ENCODE measurements at regions not wholly inside any gene's neighbourhood (a gene's known extent, or its start where the extent isn't known, plus 50 kb on each side); places are given as distances from the start of the nearest gene placed in this dataset.
"Not testable (repeated sequence)": the region's sequence is repeated elsewhere in the genome, so short reads cannot be mapped to it uniquely, and the experiment has no call there.

GRCh38 chr2:225763711-225764110 lies 364.2 kb downstream of the NYAP2 start:
- intact Hi-C loops (cut with DNase I): no loop called here
- no peaks in the 10 kb centered on the region for H3K27me3 ChIP-seq
- no peaks in the 10 kb centered on the region for H3K4me1 ChIP-seq
- TF ChIP-seq CTCF (IDR thresholded peaks at IDR 0.05): no peak
- no peak for DNase-seq
- H3K9me3 ChIP-seq: peaks cover 0 to 2% (median 0%) of the 10 kb centered on the region in 11 donors
- H3K27ac ChIP-seq: no peak overlapping the region
- ATAC-seq: no peak
- H3K36me3 ChIP-seq: no peaks in the 10 kb centered on the region
- 59 to 74% methylated on average over 2 of the region's 2 CpGs for WGBS, 2 donors
- no peak overlapping the region for H3K4me3 ChIP-seq

- H3K27ac ChIP-seq: no peak overlapping the region
- H3K27me3 ChIP-seq: no peaks in the 10 kb centered on the region
- H3K9me3 ChIP-seq: peaks cover 0 to 2% (median 0%) of the 10 kb centered on the region in 11 donors
- H3K4me1 ChIP-seq: no peaks in the 10 kb centered on the region
- no peak for DNase-seq
- WGBS, 2 donors: 88 to 92% methylated on average over 2 of the region's 2 CpGs
- intact Hi-C loops (cut with DNase I): no loop called here
- no peak for TF ChIP-seq CTCF (IDR thresholded peaks at IDR 0.05)
- no peak overlapping the region for H3K4me3 ChIP-seq
- no peak for ATAC-seq
- H3K36me3 ChIP-seq: no peaks in the 10 kb centered on the region
These were observed 361.9 kb downstream of the NYAP2 start for GRCh38 chr2:225761396-225761795.

- WGBS, 2 donors: 85 to 88% methylated on average over 1 of the region's 1 CpG
- no peak for TF ChIP-seq CTCF (IDR thresholded peaks at IDR 0.05)
- H3K4me1 ChIP-seq: no peaks in the 10 kb centered on the region
- no peak overlapping the region for H3K4me3 ChIP-seq
- no peaks in the 10 kb centered on the region for H3K36me3 ChIP-seq
- no peak overlapping the region for H3K27ac ChIP-seq
- intact Hi-C loops (cut with DNase I): no loop called here
- DNase-seq (no peak), ATAC-seq (no peak)
- peaks cover 0 to under 1% (median 0%) of the 10 kb centered on the region in 11 donors for H3K9me3 ChIP-seq
- no peaks in the 10 kb centered on the region for H3K27me3 ChIP-seq
These were observed 357.7 kb downstream of the NYAP2 start for GRCh38 chr2:225757248-225757647.

- Histone ChIP-seq H3K4me3 (no peak overlapping the region), H3K27me3 (no peaks in the 10 kb centered on the region), H3K36me3 (no peaks in the 10 kb centered on the region), H3K9me3 (no peaks in the 10 kb centered on the region), H3K27ac (no peak overlapping the region), H3K4me1 (no peaks in the 10 kb centered on the region)
- TF ChIP-seq CTCF (IDR thresholded peaks at IDR 0.05): no peak
- DNase-seq (no peak), ATAC-seq (no peak)
- WGBS, 2 donors: 62 to 69% methylated on average over 4 of the region's 4 CpGs
- intact Hi-C loops (cut with DNase I): no loop called here
These were observed 356.7 kb downstream of the NYAP2 start for GRCh38 chr2:225756198-225756597.

GRCh38 chr2:225748609-225749008 lies 349.1 kb downstream of the NYAP2 start:
- no peaks in the 10 kb centered on the region for H3K27me3 ChIP-seq
- no peaks in the 10 kb centered on the region for H3K4me1 ChIP-seq
- 51 to 75% methylated on average over 2 of the region's 2 CpGs for WGBS, 2 donors
- no peak for TF ChIP-seq CTCF (IDR thresholded peaks at IDR 0.05)
- H3K4me3 ChIP-seq: no peak overlapping the region
- no peak overlapping the region for H3K27ac ChIP-seq
- DNase-seq (no peak), ATAC-seq (no peak)
- H3K9me3 ChIP-seq: peaks cover 0 to 6% (median 0%) of the 10 kb centered on the region in 11 donors
- intact Hi-C loops (cut with DNase I): no loop called here
- H3K36me3 ChIP-seq: no peaks in the 10 kb centered on the region

- peak in 1 of 2 donors; percentile 10 for DNase-seq
- H3K4me1 ChIP-seq; ATAC-seq; H3K27me3 ChIP-seq; H3K36me3 ChIP-seq; H3K27ac ChIP-seq; H3K9me3 ChIP-seq; intact Hi-C loops (cut with DNase I); H3K4me3 ChIP-seq: not testable (repeated sequence)
- 95% methylated on average over 21 to 35 of the region's 35 CpGs for WGBS, 2 donors
These were observed 344.5 kb downstream of the NYAP2 start for GRCh38 chr2:225743996-225744395.
